B cell (primary cell): ENCODE measurements at regions not wholly inside any gene's neighbourhood (a gene's known extent, or its start where the extent isn't known, plus 50 kb on each side); places are given as distances from the start of the nearest gene placed in this dataset.

Source experiments
- ATAC-seq: fragments of 200-7000 bp; cut with Tn5 transposase; one replicate; pipeline ENCODE4 v1.10.0; 2021; ENCODE audit warnings: low read depth, mild to moderate bottlenecking, moderate number of reproducible peaks, moderate library complexity
- CTCF ChIA-PET: fragments of 350-600 bp; sonication (Branson Sonifier 250); formaldehyde crosslinking; loops from one replicate; lab custom pipeline; 2021; ENCODE audit warnings: antibody characterized with exemption, inconsistent platforms; lab: Charles Lee
- POLR2A ChIA-PET: fragments of 350-600 bp; sonication (Branson Sonifier 250); formaldehyde crosslinking; loops from one replicate; lab custom pipeline; 2021; ENCODE audit warnings: antibody characterized with exemption; lab: Charles Lee
- DNase-seq: peaks from one replicate; pipeline ENCODE4 v3.0.0; 2013
- H2AFZ ChIP-seq: 2 replicates; pipeline ENCODE4 v1.6.1; 2012; ENCODE audit warnings: mild to moderate bottlenecking, low read depth, low read length; ENCODE audit not compliant: insufficient read depth, poor library complexity, severe bottlenecking
- H3K27ac ChIP-seq, 2 donors: 1 replicate in 1 of 2; 2 replicates in 1 of 2; pipeline ENCODE4 v1.5.1; 2012 to 2013; ENCODE audit warnings: low read length in 2 of 2, mild to moderate bottlenecking in 2 of 2, moderate library complexity in 1 of 2
- H3K27me3 ChIP-seq, 4 experiments: fragments of 200-600 bp in 1 of 4; sonication (generic) in 1 of 4; replicated peaks in 1 of 4; 1 replicate in 2 of 4; 2 replicates in 2 of 4; pipeline versions ENCODE4 v1.6.1 to v1.7.0; 2013 to 2016; ENCODE audit warnings: low read length in 3 of 4, mild to moderate bottlenecking in 2 of 4, mixed read lengths in 1 of 4, moderate library complexity in 1 of 4; ENCODE audit not compliant: insufficient read depth in 4 of 4, control insufficient read depth in 3 of 4; ENCODE audit errors: control extremely low read depth in 1 of 4
- H3K36me3 ChIP-seq, 2 experiments: replicated peaks in 1 of 2; 1 replicate in 1 of 2; 2 replicates in 1 of 2; pipeline versions ENCODE4 v1.6.1 to v1.7.1; 2013; ENCODE audit warnings: low read length in 1 of 2; ENCODE audit not compliant: insufficient read depth in 2 of 2, control insufficient read depth in 1 of 2; ENCODE audit errors: control extremely low read depth in 1 of 2, extremely low read depth in 1 of 2
- H3K4me1 ChIP-seq, 2 donors: fragments of 200-600 bp in 1 of 2; sonication (generic) in 1 of 2; 1 replicate in 1 of 2; 2 replicates in 1 of 2; pipeline versions ENCODE4 v1.5.1 to v1.6.1; 2013 to 2017; ENCODE audit warnings: low read length in 2 of 2; ENCODE audit not compliant: control insufficient read depth in 2 of 2, insufficient read depth in 2 of 2
- H3K4me2 ChIP-seq: replicated peaks from 2 replicates; pipeline ENCODE3; 2012; ENCODE audit warnings: mild to moderate bottlenecking, low read depth, low read length; ENCODE audit not compliant: poor library complexity, severe bottlenecking
- H3K4me3 ChIP-seq, 5 experiments: fragments of 200-600 bp in 1 of 5; sonication (generic) in 1 of 5; 1 replicate in 3 of 5; 2 replicates in 2 of 5; pipeline versions ENCODE4 v1.5.1 to v1.7.0; 2011 to 2016; ENCODE audit warnings: low read length in 4 of 5, mild to moderate bottlenecking in 4 of 5, low read depth in 2 of 5, control low read depth in 1 of 5, moderate library complexity in 1 of 5; ENCODE audit not compliant: insufficient read depth in 1 of 5; ENCODE audit errors: control extremely low read depth in 1 of 5, extremely low read depth in 1 of 5
- H3K79me2 ChIP-seq: fragments of 200-600 bp; sonication (generic); one replicate; pipeline ENCODE4 v1.6.0; 2016; ENCODE audit warnings: low read length; ENCODE audit not compliant: control insufficient read depth, insufficient read depth
- H3K9ac ChIP-seq: fragments of 200-600 bp; sonication (generic); 2 replicates; pipeline ENCODE4 v1.6.1; 2017; ENCODE audit warnings: mild to moderate bottlenecking, low read length, moderate library complexity
- H3K9me3 ChIP-seq, 3 donors: one replicate each; pipeline versions ENCODE4 v1.6.1 to v1.7.1; 2013; ENCODE audit warnings: low read length in 2 of 3; ENCODE audit not compliant: control insufficient read depth in 2 of 3, insufficient read depth in 1 of 3; ENCODE audit errors: control extremely low read depth in 1 of 3
- H4K20me1 ChIP-seq: 2 replicates; pipeline ENCODE4 v1.6.0; 2012; ENCODE audit warnings: mild to moderate bottlenecking, low read length; ENCODE audit not compliant: insufficient read depth, control insufficient read depth, poor library complexity, severe bottlenecking
- H3K27ac Mint-ChIP-seq: one replicate; pipeline ENCODE4 v1.8.0; 2021; ENCODE audit warnings: mixed read lengths
- H3K27me3 Mint-ChIP-seq: one replicate; pipeline ENCODE4 v1.8.0; 2021; ENCODE audit warnings: mixed read lengths
- H3K4me1 Mint-ChIP-seq: one replicate; pipeline ENCODE4 v1.8.0; 2021; ENCODE audit warnings: mixed read lengths
- H3K4me3 Mint-ChIP-seq: one replicate; pipeline ENCODE4 v1.8.0; 2021; ENCODE audit warnings: mixed read lengths
- H3K9me3 Mint-ChIP-seq: one replicate; pipeline ENCODE4 v1.8.0; 2022; ENCODE audit warnings: mixed read lengths; ENCODE audit not compliant: insufficient read depth
- EZH2 ChIP-seq: IDR thresholded peaks from 2 replicates; pipeline ENCODE4 v1.6.1; 2012; ENCODE audit warnings: borderline replicate concordance, low read depth, mild to moderate bottlenecking, moderate library complexity, low read length; ENCODE audit not compliant: insufficient read depth, poor library complexity, severe bottlenecking
- WGBS: methylation state at CpG from one replicate; pipeline ENCODE4 v1.1.5; 2013; ENCODE audit warnings: missing lambda C conversion rate; ENCODE audit not compliant: insufficient coverage; 5-methylcytosine and 5-hydroxymethylcytosine counted together
- intact Hi-C: fragments of 100-400 bp; cut with micrococcal nuclease; formaldehyde crosslinking; loops from one replicate; pipeline ENCODE4 v1.10.0; 2022
- TF ChIP-seq, protein P1 (sequence below): fragments of 200-600 bp; IDR thresholded peaks from one replicate; pipeline ENCODE4 v1.8.0; 2022; ENCODE audit warnings: antibody characterized with exemption, mild to moderate bottlenecking

DNA sequence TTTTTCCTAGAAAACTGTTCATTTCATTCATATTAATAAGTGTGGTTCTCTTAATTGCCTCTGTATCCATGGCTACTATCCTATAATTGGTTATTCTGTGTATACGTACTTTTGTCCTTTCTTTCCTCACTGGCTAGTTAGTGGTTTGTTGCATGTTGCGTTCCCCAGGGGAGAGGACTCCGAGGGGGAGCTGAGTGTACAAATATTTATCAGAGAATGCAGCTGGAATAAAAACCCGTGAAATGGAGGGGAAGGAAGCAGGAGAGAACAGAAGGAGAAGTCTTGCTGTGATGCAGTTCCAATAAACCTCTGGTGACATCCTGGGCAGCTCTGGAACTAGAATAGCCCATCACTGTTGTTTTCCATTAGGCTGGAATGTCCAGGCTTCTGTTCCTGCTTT is 117.1 kb upstream of the RGS6 start:
- DNase-seq (no peak), ATAC-seq (no peak)
- POLR2A ChIA-PET: no interaction called here
- CTCF ChIA-PET: no interaction called here
- H3K36me3 ChIP-seq: no peaks in the 10 kb centered on the region
- no peaks in the 10 kb centered on the region for H3K4me1 ChIP-seq
- Mint-ChIP-seq H3K4me3 (no peak overlapping the region), H3K27me3 (peaks cover 21% of the 10 kb centered on the region), H3K9me3 (no peaks in the 10 kb centered on the region), H3K27ac (no peak overlapping the region), H3K4me1 (no peaks in the 10 kb centered on the region)
- no peaks in the 10 kb centered on the region for H4K20me1 ChIP-seq
- H3K27ac ChIP-seq: no peak overlapping the region
- H3K4me3 ChIP-seq: no peak overlapping the region
- intact Hi-C loops: no loop called here
- TF ChIP-seq, protein P1, sequence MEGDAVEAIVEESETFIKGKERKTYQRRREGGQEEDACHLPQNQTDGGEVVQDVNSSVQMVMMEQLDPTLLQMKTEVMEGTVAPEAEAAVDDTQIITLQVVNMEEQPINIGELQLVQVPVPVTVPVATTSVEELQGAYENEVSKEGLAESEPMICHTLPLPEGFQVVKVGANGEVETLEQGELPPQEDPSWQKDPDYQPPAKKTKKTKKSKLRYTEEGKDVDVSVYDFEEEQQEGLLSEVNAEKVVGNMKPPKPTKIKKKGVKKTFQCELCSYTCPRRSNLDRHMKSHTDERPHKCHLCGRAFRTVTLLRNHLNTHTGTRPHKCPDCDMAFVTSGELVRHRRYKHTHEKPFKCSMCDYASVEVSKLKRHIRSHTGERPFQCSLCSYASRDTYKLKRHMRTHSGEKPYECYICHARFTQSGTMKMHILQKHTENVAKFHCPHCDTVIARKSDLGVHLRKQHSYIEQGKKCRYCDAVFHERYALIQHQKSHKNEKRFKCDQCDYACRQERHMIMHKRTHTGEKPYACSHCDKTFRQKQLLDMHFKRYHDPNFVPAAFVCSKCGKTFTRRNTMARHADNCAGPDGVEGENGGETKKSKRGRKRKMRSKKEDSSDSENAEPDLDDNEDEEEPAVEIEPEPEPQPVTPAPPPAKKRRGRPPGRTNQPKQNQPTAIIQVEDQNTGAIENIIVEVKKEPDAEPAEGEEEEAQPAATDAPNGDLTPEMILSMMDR: no peak
- no peak for TF ChIP-seq EZH2
- no peak overlapping the region for H2AFZ ChIP-seq
- WGBS: 26% methylated on average over 3 of the region's 4 CpGs
- no peak overlapping the region for H3K9ac ChIP-seq
- no peaks in the 10 kb centered on the region for H3K27me3 ChIP-seq
- H3K9me3 ChIP-seq: no peaks in the 10 kb centered on the region
- no peak overlapping the region for H3K4me2 ChIP-seq
- no peaks in the 10 kb centered on the region for H3K79me2 ChIP-seq

DNA sequence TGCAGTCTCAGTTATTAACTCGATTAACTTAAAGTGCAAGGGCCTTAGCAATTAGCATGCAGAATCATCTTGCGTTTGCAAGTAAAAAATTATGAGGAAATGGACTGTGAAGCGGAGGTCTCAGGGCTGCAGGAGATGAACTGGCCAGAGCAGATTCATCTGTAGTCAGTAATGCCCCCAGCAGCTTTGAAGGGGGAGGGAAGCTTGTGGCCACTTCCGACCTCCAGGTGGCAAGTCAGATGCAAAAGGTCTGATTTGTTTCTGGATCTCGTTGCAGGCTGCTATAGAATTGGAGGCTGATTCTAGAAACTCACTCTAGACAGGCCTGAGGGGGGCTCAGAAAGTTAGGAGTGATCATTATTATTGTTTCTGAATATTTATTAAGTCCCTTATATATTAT is 107.4 kb upstream of the RGS6 start:
- no peak overlapping the region for H2AFZ ChIP-seq
- Mint-ChIP-seq H3K9me3 (no peaks in the 10 kb centered on the region), H3K27me3 (peaks cover 23% of the 10 kb centered on the region), H3K4me3 (no peak overlapping the region), H3K27ac (no peak overlapping the region), H3K4me1 (no peaks in the 10 kb centered on the region)
- no peak overlapping the region for H3K4me2 ChIP-seq
- H3K9me3 ChIP-seq: no peaks in the 10 kb centered on the region
- CTCF ChIA-PET: no interaction called here
- H3K9ac ChIP-seq: no peak overlapping the region
- peaks cover 0 to 6% (median 2%) of the 10 kb centered on the region in 4 experiments for H3K27me3 ChIP-seq
- no peak overlapping the region for H3K27ac ChIP-seq
- no peaks in the 10 kb centered on the region for H3K36me3 ChIP-seq
- POLR2A ChIA-PET: no interaction called here
- no peak for DNase-seq
- no peak for ATAC-seq
- WGBS: 75% methylated on average over 5 of the region's 5 CpGs
- no peak overlapping the region for H3K4me3 ChIP-seq
- intact Hi-C loops: no loop called here
- H3K79me2 ChIP-seq: no peaks in the 10 kb centered on the region
- TF ChIP-seq, protein P1: no peak
- H3K4me1 ChIP-seq: no peaks in the 10 kb centered on the region
- no peaks in the 10 kb centered on the region for H4K20me1 ChIP-seq
